Stimulated activated CD4-positive, alpha-beta T cell treated with anti-CD3 and anti-CD28 coated beads, Interleukin-4, amount 100 ng/mL, for 24 hours (primary cell): ENCODE measurements at regions not wholly inside any gene's neighbourhood (a gene's known extent, or its start where the extent isn't known, plus 50 kb on each side); places are given as distances from the start of the nearest gene placed in this dataset.

Source experiments
- DNase-seq: peaks from one replicate; pipeline ENCODE4 v3.0.0-alpha.2; 2020

DNA sequence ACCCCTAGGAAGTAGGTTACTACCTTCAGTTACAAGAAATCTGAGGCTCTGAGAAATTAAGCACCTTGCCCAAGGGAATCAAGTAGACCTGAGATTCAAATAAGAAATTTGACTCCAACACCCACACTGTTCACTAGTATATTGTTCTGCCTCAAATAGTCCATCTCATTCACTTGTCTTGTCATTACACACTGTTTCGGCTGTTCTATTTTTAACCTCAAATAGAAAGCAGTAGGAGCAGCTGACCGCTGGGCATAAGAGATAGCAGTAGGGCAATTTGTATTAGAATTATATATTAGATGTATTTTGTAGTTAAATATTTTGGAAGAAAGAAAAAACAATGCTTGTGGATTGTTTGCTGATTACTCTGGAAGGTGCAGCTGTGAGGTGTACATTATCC, 185.1 kb downstream of the INHBA start:
- no peak for DNase-seq

DNA sequence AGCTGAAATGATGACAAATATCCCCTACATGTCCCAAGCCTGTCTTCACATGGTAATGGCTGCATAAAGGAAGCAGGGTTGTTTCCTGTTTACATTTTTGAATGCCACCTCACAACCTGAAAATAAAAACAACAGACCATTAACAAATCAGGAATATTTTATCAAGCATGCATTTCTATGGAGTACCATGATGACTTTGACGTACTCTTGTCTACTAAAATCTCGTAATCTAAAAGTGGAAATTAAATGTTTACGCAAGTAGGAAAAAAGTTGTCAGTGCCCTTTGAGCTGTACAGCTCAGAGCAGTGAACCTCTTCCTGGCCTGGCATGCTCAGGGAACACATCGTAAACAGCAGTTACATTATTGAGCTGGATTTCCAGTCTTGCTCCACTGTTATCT, 194.1 kb downstream of the INHBA start:
- no peak for DNase-seq

DNA sequence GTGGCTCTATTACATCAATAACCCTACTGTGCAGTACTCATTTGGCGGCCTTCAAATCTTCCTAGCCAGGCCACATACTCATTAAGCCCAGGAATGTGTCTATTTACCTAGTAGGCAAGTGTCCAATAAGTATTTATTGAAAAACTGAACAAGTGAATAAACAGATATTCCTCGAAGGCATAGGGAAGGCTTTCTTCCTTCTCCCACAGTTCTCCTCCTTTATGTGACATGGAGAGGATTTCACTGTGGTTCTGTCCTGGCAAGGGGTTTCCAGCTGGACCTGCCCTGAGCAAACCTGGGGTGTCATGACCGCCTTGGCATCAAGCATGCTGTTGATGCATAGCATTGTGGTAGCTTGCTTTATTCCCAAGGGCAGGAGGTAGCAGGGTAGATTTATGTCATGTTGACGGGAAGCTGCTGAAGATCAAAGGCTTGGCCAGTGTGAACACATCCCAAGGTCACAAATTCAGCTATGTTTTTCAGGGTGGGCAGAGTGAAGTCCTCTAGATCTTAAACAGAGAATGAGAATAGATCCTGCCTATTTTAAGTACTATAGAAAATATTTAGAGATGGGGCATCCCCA, 195.1 kb downstream of the INHBA start:
- DNase-seq: no peak

DNA sequence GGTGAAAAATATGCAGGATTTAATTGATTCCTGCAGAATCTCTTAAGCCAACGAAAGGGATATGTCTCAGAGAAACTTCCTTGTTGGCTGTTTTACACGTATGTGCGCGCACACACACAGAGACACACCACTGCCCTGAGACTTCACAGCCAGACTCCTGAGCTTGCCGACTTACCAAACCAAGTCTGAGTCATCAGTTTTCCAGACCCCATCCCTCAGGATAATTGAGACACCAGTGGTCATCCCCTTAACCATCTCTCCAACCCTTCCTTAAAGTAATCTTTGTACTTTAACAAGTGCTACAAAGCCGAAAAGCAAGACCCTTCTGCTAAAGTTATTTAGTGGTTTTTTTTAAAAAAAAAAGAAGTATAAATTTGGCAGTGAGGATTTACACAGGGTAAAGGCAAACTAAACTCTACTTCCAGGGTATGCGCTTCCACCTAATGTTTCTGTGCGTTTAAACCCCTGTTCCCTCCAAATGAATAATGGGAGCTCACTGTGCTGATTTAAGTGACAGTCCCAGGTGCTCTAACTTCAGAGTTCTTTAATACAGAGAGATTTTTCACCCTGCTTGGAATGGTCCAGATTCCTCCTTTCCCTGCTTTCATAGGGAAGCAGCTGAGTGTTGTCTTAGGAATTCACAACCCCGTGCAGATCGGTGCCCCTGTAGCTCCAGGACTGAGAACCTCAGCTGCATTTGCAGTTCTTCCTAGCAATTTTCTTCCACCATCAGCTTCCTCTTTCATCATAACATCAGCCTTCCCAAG, 198.5 kb downstream of the INHBA start:
- no peak for DNase-seq

DNA sequence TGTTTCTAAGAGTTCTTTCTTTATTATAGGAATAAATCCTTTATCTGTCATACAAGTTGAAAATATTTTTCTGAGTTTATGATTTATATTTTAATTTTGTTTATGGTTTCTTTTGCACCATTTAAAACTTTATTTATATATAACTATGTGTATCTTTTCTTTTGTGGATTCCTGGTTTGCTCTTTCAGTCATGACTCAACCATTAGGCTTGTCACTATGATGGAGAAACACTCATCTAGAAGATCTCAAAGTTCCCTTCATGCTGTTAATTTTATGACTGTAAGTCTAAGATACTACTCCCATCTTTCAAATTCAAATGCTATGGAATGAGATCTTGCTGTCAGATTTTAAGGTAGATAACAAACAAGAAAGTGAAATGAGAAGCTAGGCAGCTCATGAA, 199.5 kb downstream of the INHBA start:
- no peak for DNase-seq

DNA sequence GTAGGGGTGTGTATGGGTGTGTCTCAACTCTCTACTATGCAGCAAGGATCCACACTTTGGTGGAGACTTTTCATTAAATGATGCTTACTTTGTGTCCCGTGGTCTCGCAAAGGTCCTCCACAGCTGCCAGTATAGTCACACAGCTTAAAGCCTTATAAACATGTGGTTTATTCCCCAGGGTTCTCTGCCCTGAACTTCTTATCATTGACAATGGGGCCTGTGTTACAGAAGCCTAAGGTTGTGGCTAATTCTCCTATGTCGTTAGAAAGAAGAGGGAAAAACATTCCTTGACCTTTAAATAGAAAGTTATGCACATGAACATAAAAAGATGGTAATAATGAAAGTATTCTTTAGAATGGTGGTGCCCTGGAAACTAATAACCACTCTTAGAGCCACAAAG, 201.4 kb downstream of the INHBA start:
- DNase-seq: no peak

DNA sequence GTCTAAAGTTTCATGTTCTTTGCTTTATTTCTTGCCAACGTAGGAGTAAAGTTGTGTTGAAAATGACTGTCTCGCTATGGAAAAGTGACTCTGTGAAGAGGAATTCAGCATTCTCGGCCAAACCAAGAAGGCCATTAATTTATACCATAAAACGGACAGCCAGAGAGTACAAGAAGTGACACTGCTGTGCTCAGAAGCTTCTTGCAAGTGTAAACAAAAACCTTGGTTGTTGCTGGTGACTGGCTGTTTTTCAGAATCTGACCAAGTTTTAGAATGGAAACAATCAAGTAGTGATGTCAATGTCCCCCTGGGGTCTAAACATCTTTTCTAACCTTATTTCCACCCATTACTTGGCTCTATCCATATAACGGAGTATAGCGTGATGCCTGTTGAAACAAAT, 201.9 kb downstream of the INHBA start:
- no peak for DNase-seq

DNA sequence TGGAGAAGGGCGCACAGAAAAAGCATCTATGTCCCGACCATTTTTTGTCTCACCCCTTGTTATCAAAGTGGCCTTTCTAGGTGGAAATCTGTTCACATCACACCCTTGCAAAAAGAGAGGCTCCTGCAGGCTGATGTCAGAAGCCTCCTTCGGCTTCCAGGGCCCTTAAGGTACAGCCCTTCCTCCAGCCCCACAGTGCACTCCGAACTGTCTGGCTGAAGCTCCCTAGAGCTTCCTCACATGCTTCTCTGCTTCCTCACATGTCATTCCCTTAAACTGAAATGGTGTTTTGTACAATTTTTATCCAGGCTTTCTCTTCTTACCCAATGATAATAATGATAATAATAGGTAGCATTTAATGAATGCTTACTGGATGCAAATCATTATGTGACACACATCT, 210.3 kb downstream of the INHBA start:
- DNase-seq: no peak

DNA sequence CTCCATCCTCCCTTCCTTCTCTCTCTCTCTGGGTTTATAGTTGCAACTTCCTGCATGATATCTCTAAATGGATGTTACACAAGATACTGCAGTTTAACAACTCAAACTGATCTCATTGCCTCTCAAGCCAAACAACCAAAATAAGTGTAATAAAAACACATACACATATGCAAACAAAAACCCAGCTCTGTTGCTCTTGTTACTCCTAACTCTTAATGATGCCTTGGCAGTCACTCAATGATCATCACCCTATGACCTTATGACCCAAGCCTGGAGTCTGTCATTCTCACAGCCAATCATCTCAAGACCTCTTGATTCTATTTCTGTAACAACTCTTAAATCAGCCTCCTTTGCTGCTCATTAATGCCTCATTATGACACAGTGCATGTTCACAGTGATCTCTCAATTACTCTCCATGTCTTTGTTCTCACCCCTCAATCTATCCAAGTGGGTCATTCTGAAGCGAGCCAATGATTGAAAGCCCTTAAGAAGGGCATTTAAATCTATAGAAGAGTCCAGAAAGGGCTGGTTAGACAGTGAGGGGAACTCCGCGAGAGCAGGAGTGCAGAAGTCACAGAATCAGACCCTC, 210.9 kb downstream of the INHBA start:
- DNase-seq: no peak

DNA sequence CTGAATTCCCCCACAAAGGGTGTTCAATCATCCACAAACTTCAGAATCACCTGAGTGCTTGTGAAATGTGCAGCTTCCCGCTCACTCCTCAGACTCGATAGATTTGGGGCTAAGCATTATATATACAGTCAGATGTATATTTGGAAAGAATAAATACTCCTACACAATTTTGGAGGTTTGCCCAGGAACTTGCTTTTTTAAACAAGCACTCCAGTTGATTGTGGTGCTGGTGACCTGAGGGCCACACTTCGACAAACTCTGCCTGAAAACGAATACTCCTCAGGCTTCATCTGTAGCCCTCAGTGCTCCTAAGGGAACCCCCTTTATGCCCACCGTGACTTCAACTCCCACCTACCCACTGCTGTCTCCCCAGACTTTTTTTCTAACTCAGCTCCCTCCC, 211.6 kb downstream of the INHBA start:
- no peak for DNase-seq

DNA sequence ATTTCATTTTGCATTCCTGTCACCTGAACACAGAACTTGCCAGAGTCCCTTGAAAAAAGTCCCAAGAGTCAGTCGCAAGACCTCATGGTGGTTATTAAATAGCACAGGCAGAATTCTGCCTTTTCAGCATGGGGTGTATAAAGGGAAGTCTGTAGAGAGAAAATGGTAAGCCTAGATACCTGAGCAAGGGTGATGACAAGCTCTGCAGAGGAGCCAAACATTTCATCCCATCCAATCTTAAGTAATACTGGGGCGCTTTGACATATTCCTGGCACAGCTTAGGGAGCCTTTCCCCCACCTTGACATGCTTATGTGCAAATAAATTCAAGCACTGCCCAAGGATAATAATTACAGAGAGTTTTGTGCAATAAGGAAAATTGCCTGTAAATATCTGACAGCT, 213.0 kb downstream of the INHBA start:
- no peak for DNase-seq

DNA sequence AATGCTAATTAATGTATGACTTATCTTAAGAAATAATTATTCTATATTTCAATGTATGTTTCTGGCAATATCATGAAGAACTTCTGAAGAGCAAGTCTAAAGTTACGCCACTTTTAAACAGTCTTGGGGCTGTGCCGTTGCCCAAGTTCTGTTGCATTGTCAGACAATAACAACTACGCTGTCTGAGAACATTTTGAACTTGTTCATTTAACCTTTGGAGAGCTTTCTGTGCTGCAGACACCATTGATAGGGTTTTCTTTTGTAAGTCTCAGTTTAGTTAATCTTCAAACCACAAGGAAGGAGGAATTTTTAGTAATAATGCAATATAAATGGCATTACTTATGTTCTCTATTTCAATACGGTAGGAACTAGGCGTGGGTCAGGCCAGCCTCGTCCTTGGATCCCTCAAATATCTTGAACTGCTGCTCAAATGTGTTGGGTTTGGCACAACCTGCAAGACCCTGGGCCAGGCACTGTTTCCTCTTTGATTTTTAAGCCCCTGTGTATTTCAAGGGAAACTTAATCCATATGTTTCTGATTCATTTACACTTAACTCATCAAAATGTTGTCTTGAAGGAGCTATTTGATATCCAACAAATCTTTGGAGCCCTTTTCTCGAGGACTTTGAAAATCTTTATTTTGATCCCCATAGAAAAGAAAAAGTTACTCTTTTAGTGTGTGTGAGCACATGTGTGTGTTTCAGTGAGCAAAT, 215.5 kb downstream of the INHBA start:
- DNase-seq: no peak

DNA sequence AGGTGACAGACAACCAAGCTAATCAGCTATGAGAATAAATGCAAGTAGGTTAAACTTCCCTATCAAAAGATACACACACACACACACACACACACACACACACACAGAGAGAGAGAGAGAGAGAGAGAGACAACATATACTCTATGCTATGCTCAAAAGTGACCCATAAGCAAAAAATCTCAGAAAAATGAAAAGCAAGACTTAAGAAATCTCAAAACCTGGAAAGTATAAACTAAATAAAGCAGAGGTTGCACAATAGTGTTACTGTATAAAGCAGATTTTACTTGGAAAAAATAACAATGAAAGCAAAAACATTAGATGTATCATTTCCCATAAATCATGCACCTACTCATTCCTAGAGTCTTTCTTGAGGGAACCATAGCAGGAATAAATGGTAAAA, 221.5 kb downstream of the INHBA start:
- no peak for DNase-seq

DNA sequence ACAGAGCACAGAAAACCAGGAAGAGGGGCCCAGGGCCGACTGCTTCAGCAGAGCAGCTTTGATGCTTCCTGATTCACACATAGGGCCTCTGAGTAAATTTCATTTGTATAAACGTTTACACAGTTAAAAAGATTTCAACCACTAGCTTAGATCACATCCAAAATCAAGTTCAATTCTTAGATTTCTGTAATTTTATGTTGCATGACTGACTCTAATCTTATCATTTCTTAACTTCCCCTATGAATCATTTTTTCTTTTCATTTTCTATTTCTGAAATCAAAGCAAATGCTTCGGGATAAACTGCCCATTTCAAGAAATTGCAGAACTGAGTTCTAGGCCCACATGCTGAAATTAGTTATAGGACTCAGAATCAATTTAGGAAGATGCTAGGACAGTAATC, 224.7 kb downstream of the INHBA start:
- no peak for DNase-seq

DNA sequence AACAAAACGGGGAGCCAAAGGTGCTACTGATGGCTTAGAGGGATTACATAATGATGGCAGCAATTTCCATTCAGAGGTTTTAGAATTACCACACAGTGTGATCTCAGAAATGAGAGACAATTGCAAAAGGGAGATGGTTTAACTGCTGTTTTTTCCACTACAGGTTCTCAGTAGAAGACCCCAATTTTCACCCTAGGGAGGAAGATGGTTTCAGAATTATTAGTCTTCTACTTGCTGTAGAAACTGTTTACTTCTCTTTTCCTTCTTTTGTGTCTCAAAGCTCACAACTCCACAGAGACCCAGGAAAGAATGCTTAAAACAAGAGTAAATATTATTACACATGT, 226.5 kb downstream of the INHBA start:
- no peak for DNase-seq

DNA sequence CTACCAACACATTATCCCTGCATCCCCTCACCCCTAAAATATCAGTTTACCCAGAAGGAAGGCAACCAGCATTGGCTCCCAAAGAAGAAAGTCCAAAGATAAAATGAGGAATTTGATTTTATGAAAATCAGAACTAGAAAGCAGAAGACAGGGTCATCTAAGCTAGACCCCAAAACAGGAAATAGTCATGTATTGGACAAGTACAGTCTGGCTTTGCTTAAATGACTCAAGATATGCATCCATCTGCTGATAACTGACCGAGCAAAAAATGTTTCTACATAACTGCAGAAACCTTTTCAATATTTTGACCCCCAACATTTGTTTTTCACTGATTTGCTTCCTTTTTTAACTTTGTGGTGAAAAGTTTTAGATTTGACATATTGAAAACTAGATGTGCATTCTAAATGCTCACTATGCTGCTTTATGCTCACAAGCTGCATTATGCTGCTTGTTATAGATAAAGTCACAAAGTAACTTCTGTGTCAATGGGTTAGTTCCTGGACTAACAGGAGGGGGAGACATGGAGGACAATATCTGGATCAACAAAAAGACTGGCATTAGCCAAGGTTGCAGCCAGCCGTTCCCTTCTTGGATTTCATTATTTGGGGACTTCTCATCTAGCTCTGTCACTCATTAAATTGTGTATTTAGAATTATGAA, 227.0 kb downstream of the INHBA start:
- DNase-seq: no peak

DNA sequence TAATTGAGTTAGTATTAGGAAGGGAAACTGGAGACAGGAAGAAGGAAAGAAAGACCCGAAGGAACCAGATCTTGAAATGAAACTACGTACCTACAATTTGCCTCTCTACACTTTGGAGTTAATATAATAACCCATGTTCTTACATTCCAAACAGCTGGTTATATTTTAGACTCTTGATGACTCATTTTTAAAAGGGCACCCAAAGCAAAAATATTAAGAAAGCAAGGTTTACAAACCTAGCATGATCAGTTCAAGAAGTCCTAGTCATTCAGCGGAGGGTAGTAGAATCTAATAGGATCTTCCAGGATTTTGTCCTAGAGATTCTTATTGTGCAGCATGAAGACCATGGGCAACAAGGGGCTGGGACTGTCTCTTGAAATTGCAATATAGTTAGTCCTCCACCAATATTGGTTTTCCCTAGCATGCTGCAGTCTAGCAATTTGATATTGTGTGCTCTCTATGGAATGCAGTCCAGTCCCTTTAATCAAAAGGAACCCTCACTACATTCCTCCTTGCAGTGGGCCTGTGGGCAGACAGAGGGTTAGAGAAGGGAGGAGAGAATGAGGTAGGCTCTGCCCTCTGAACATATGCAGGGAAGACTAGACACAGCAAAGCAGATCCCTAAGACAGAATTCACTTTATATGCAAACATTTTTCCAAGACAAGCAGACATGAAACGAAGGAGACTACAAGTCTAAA, 230.3 kb downstream of the INHBA start:
- DNase-seq: no peak

DNA sequence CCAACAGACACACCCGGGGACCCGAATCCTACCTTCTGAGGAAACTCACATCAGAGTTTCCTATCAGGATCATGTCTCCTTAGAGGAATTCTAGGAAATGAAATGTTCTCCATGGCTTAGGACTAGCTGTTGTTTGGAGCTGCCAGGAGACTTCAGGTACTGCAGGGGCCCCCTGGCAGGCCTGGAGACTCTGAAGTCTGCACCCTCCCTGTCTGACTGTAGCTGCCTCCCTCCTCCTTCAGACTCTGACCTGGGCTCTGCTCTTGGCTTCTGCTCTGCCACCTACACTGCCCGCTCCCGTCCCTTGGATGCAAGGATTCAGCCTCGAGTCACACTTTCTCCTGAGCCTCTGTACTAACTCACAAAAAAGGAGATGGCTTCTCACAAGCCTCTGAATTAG, 232.8 kb downstream of the INHBA start:
- DNase-seq: no peak

DNA sequence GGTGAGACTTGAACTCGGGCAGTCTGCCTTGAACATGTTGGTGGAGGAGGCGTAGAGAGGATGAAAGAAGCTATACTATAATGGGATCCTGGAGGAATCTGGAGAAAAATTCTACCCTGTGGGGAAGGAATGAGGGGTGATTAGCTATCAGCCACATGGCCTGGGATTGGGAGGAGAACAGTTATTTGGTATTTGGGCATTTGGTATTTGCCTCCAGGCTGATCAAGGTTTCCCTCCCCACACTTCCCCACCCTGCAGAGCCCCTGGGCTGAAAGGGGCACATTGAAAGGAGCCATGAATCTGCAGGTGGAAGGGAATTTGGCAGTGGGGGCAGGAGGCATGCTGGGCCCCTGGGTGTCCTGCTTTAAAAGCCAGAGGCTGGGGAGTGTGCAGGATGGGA, 235.3 kb downstream of the INHBA start:
- no peak for DNase-seq

DNA sequence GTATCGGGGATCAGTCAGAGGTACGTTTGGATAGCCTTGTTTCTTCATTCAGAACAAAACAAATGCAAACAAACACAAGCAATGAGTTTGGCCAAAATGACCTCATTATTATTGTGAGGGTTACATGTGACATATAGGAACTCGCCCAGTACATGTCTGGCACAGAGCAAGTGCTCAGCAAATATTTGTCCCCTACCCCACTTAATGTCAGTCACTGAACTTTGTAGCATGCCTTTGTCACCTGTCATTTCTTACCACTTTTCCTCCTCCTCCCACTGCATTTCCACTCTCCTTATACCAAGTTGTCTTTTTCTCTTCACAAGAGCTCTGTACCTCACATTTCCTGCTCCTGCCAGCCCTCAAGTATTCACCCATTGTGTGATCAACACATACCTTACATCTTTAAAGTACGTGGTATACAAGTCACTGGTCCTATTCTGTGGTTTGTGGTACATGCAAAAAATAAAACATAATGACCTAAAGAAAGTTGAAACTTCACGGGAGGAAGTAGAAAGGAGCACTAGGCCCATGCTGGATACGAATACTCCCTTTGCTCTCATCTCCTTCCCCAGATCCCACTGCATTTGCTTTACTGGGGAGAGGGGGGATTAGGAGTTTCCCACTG, 236.0 kb downstream of the INHBA start:
- no peak for DNase-seq

DNA sequence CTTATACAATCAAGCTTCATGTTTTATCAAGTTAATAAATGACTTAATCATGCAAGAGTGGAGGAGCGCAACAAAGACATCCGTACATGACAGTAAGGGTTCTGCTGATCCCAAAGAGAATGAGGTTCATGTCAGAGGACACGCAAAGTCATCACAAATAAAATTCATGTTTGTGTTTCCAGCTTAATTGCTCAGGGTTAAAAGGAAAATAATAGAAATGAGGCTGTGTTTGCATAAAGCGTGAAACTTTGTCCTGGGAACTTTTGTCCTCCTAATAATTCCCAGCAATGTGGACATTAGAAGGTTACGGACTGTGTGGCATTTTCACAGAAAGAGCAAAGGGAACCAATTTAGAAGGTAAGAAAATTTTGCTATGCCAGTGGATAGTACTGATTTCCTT, 237.3 kb downstream of the INHBA start:
- DNase-seq: no peak

DNA sequence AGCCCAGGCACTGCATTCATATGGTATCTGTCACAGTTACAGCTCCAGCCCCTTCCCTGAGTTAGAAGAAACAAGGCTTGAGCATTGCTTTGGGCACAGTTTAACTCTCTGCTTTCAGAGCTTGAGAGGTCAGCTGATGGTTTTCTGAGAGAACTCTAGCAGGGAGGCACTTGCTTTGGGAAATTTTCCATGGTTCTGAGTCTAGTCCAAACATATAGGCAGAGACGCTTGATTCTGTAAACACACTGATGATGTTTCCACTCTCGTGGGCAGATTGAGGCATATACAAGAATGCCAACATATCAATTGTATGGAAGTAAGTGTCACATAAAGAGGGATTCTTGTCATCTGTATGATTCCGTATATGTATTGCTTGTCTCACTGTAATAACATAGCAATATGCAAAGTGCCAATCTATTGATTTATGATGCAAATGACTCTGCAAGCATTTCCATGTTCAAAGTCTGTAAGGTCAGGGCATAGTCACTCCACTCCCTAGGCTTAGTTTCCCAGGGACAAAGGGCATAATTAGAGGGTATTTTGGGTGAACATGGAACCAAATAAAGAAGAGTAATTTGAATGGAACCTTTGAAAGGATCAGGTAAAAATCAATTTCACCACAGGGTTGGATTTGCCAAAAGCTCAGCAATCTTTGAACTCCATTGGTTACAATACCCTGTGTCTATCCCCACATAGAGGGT, 239.0 kb downstream of the INHBA start:
- no peak for DNase-seq
